H1 (cell line): ENCODE measurements at regions not wholly inside any gene's neighbourhood (a gene's known extent, or its start where the extent isn't known, plus 50 kb on each side); places are given as distances from the start of the nearest gene placed in this dataset.

Source experiments
- CTCF ChIA-PET: fragments of 300-600 bp; sonication (Branson Sonifier 250); formaldehyde crosslinking; loops from one replicate; lab custom pipeline; 2021; ENCODE audit not compliant: partially characterized antibody; lab: Charles Lee
- POLR2A ChIA-PET: fragments of 300-600 bp; sonication (Branson Sonifier 250); formaldehyde crosslinking; loops from one replicate; lab custom pipeline; 2021; ENCODE audit warnings: inconsistent platforms; ENCODE audit not compliant: partially characterized antibody; lab: Charles Lee
- DNase-seq, 2 experiments: peaks; one replicate each; pipeline versions ENCODE4 v3.0.0 to v3.0.0-alpha.2; 2010 to 2022; ENCODE audit warnings: low spot score in 2 of 2, low read depth in 1 of 2, mixed read lengths in 1 of 2
- FAIRE-seq: peaks from 2 replicates; lab custom pipeline; 2011; peaks lifted over from hg19 to GRCh38; lab: Jason Lieb, UNC
- H2AFZ ChIP-seq: 2 replicates; pipeline ENCODE4 v1.8.1; 2012; ENCODE audit warnings: low read length, inconsistent platforms
- H2AK5ac ChIP-seq: 2 replicates; pipeline ENCODE4 v1.6.1; 2013; ENCODE audit warnings: low read depth, low read length
- H2BK120ac ChIP-seq: replicated peaks from 2 replicates; pipeline ENCODE3; 2013; ENCODE audit warnings: low read depth, low read length, inconsistent platforms
- H2BK12ac ChIP-seq: 2 replicates; pipeline ENCODE4 v1.6.1; 2013; ENCODE audit warnings: low read depth, low read length
- H2BK15ac ChIP-seq: 2 replicates; pipeline ENCODE4 v1.6.1; 2013; ENCODE audit warnings: low read length
- H2BK20ac ChIP-seq: 2 replicates; pipeline ENCODE4 v1.6.1; 2013; ENCODE audit warnings: low read length
- H2BK5ac ChIP-seq: 2 replicates; pipeline ENCODE4 v1.6.1; 2013; ENCODE audit warnings: low read depth, low read length
- H3K14ac ChIP-seq: 2 replicates; pipeline ENCODE4 v1.6.1; 2013; ENCODE audit warnings: inconsistent platforms; ENCODE audit not compliant: insufficient read length
- H3K18ac ChIP-seq: 2 replicates; pipeline ENCODE4 v1.6.1; 2013; ENCODE audit warnings: low read length; ENCODE audit errors: extremely low read depth
- H3K23ac ChIP-seq: 2 replicates; pipeline ENCODE4 v1.6.1; 2013; ENCODE audit warnings: inconsistent platforms; ENCODE audit not compliant: insufficient read length
- H3K23me2 ChIP-seq: 2 replicates; pipeline ENCODE4 v1.6.1; 2013; ENCODE audit warnings: low read depth, low read length
- H3K27ac ChIP-seq: 2 replicates; pipeline ENCODE4 v1.6.1; 2011; ENCODE audit warnings: low read depth, low read length, inconsistent platforms
- H3K27me3 ChIP-seq, 4 experiments: replicated peaks in 1 of 4; 1 replicate in 1 of 4; 2 replicates in 3 of 4; pipeline versions ENCODE4 v1.6.1 to v1.8.1; 2011 to 2013; ENCODE audit warnings: low read length in 3 of 4, mild to moderate bottlenecking in 3 of 4, inconsistent platforms in 2 of 4, mixed read lengths in 2 of 4, moderate library complexity in 1 of 4; ENCODE audit not compliant: control insufficient read depth in 3 of 4, insufficient read depth in 3 of 4; ENCODE audit errors: extremely low read depth in 1 of 4
- H3K36me3 ChIP-seq, 4 experiments: 2 replicates each; pipeline versions ENCODE4 v1.6.1 to v1.8.1; 2011 to 2013; ENCODE audit warnings: mild to moderate bottlenecking in 4 of 4, low read length in 3 of 4, moderate library complexity in 2 of 4, control low read depth in 1 of 4, inconsistent platforms in 1 of 4; ENCODE audit not compliant: insufficient read depth in 4 of 4, control insufficient read depth in 2 of 4
- H3K4ac ChIP-seq: replicated peaks from 2 replicates; pipeline ENCODE3; 2013; ENCODE audit warnings: low read length, low read depth, mixed read lengths, inconsistent platforms; ENCODE audit not compliant: insufficient read length
- H3K4me1 ChIP-seq, 4 experiments: replicated peaks in 1 of 4; 1 replicate in 1 of 4; 2 replicates in 3 of 4; pipeline versions ENCODE4 v1.6.1 to v1.8.1; 2011 to 2013; ENCODE audit warnings: low read length in 3 of 4, inconsistent platforms in 2 of 4, mixed read lengths in 1 of 4; ENCODE audit not compliant: insufficient read depth in 4 of 4, control insufficient read depth in 3 of 4
- H3K4me2 ChIP-seq, 2 experiments: 2 replicates each; pipeline versions ENCODE4 v1.6.1 to v1.8.1; 2011 to 2013; ENCODE audit warnings: low read depth in 2 of 2, low read length in 2 of 2, control low read depth in 1 of 2, inconsistent platforms in 1 of 2, mild to moderate bottlenecking in 1 of 2; ENCODE audit not compliant: insufficient read depth in 1 of 2
- H3K4me3 ChIP-seq, 4 experiments: fragments of 200-600, 300-600 bp in 1 of 4; sonication (generic), shearing (Covaris generic), sonication (Bioruptor Twin) in 1 of 4; 2 replicates each; pipeline versions ENCODE4 v1.5.1 to v1.8.1; 2011 to 2016; ENCODE audit warnings: low read length in 4 of 4, low read depth in 3 of 4, control low read depth in 2 of 4, inconsistent platforms in 2 of 4, mild to moderate bottlenecking in 2 of 4, mixed read lengths in 1 of 4, moderate library complexity in 1 of 4; ENCODE audit not compliant: insufficient read depth in 2 of 4; ENCODE audit errors: extremely low read depth in 1 of 4
- H3K56ac ChIP-seq: replicated peaks from 2 replicates; pipeline ENCODE3; 2013; ENCODE audit warnings: low read depth, mild to moderate bottlenecking, mixed read lengths, low read length, inconsistent platforms; ENCODE audit not compliant: insufficient read length
- H3K79me1 ChIP-seq: 2 replicates; pipeline ENCODE4 v1.6.1; 2013; ENCODE audit warnings: low read depth, low read length, control low read depth
- H3K79me2 ChIP-seq, 2 experiments: 2 replicates each; pipeline versions ENCODE4 v1.6.1 to v1.8.1; 2012 to 2013; ENCODE audit warnings: low read length in 2 of 2, mild to moderate bottlenecking in 2 of 2, inconsistent platforms in 1 of 2; ENCODE audit not compliant: insufficient read depth in 2 of 2, control insufficient read depth in 1 of 2
- H3K9ac ChIP-seq, 4 experiments: replicated peaks in 1 of 4; 1 replicate in 1 of 4; 2 replicates in 3 of 4; pipeline versions ENCODE4 v1.6.1 to v1.8.1; 2011 to 2013; ENCODE audit warnings: low read depth in 3 of 4, low read length in 3 of 4, control low read depth in 2 of 4, mild to moderate bottlenecking in 2 of 4, moderate library complexity in 2 of 4, inconsistent platforms in 1 of 4; ENCODE audit errors: extremely low read depth in 1 of 4
- H3K9me3 ChIP-seq, 2 experiments: 2 replicates each; pipeline versions ENCODE4 v1.6.1 to v1.8.1; 2012 to 2013; ENCODE audit warnings: mild to moderate bottlenecking in 2 of 2, moderate library complexity in 2 of 2, control low read depth in 1 of 2, inconsistent platforms in 1 of 2, low read depth in 1 of 2, low read length in 1 of 2, mixed read lengths in 1 of 2; ENCODE audit not compliant: insufficient read depth in 2 of 2
- H4K20me1 ChIP-seq, 2 experiments: replicated peaks in 1 of 2; 2 replicates each; pipeline versions ENCODE3 to v1.8.1; 2011 to 2013; ENCODE audit warnings: inconsistent platforms in 2 of 2, low read length in 2 of 2, mild to moderate bottlenecking in 1 of 2; ENCODE audit not compliant: insufficient read depth in 2 of 2, control insufficient read depth in 1 of 2
- H4K5ac ChIP-seq: 2 replicates; pipeline ENCODE4 v1.6.1; 2013; ENCODE audit warnings: low read length, low read depth, mixed read lengths, inconsistent platforms; ENCODE audit not compliant: insufficient read length
- H4K8ac ChIP-seq: 2 replicates; pipeline ENCODE4 v1.8.0; 2013; ENCODE audit warnings: mild to moderate bottlenecking, moderate library complexity, low read length, inconsistent platforms; ENCODE audit not compliant: insufficient read depth; ENCODE audit errors: extremely low read depth
- H4K91ac ChIP-seq: replicated peaks from 2 replicates; pipeline ENCODE3; 2013; ENCODE audit warnings: low read length, mixed read lengths, inconsistent platforms; ENCODE audit not compliant: insufficient read length
- EZH2 ChIP-seq: fragments of 200-600 bp; sonication (generic); IDR thresholded peaks from 2 replicates; pipeline ENCODE4 v1.7.1; 2012; ENCODE audit warnings: low read depth, mild to moderate bottlenecking, moderate library complexity, low read length, inconsistent platforms; ENCODE audit not compliant: severe bottlenecking
- RAD21 ChIP-seq, 2 experiments: IDR thresholded peaks in 1 of 2; conservative IDR thresholded peaks in 1 of 2; 2 replicates each; pipeline ENCODE4 v1.6.1; 2011; ENCODE audit warnings: low read depth in 2 of 2, low read length in 2 of 2, improper control_type of control experiment in 1 of 2, inconsistent platforms in 1 of 2, mild to moderate bottlenecking in 1 of 2, moderate library complexity in 1 of 2
- WGBS, 2 experiments: shearing (Covaris generic) in 1 of 2; methylation state at CpG; one replicate each; pipeline versions ENCODE4 v1.1.6 to v1.1.7; 2013 to 2015; ENCODE audit warnings: low lambda C conversion rate in 2 of 2, mixed read lengths in 2 of 2, inconsistent platforms in 1 of 2, low coverage in 1 of 2, missing lambda C conversion rate in 1 of 2; ENCODE audit not compliant: insufficient replicate concordance in 2 of 2, insufficient coverage in 1 of 2, insufficient read length in 1 of 2; ENCODE audit errors: extremely low coverage in 1 of 2, missing lambda C conversion rate in 1 of 2; 5-methylcytosine and 5-hydroxymethylcytosine counted together
- TF ChIP-seq, protein P1 (sequence below), 3 experiments: IDR thresholded peaks; 1 replicate in 2 of 3; 2 replicates in 1 of 3; pipeline versions ENCODE4 v1.5.1 to v1.6.1; 2011; ENCODE audit warnings: low read length in 3 of 3, mild to moderate bottlenecking in 3 of 3, inconsistent platforms in 2 of 3, low read depth in 1 of 3, moderate library complexity in 1 of 3; ENCODE audit not compliant: insufficient read depth in 1 of 3; ENCODE audit errors: control extremely low read depth in 1 of 3

DNA sequence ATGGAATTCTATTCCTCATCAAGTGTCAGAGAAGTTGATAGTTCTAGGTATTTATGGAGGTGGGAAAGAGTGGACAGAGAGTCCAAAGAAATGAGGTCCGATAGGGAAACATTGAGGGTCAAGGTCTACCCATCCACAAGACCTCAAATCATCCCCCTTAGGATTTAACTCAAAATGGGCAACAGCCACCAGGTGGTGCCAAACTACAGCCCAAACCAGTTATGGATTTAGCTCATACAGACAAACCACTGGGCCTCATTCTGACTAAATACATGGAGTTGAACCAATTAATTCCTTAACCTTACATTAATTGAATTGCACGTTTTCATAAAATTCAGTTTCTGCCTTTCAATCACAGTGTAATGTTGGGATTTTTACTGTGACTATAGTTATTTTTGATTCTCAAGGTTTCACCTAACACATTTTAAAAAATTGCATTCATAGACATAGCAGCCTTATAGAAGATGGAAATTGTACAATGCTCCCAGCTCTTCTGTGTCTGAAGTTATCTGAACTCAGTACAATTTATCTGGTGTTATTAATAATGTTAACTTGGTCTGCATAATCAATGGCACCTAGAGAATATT is 98.2 kb upstream of the HNMT start:
- Histone ChIP-seq H3K79me2 (no peaks in the 10 kb centered on the region), H3K23ac (no peak overlapping the region), H4K20me1 (no peaks in the 10 kb centered on the region), H2BK12ac (no peak overlapping the region), H3K4ac (no peak overlapping the region), H2BK5ac (no peak overlapping the region), H4K5ac (no peak overlapping the region), H3K36me3 (no peaks in the 10 kb centered on the region), H2BK120ac (no peak overlapping the region), H3K18ac (no peak overlapping the region), H2BK20ac (no peak overlapping the region), H3K79me1 (no peaks in the 10 kb centered on the region), H3K9me3 (no peaks in the 10 kb centered on the region), H3K27ac (no peak overlapping the region), H4K91ac (no peak overlapping the region)
- TF ChIP-seq, protein P1, sequence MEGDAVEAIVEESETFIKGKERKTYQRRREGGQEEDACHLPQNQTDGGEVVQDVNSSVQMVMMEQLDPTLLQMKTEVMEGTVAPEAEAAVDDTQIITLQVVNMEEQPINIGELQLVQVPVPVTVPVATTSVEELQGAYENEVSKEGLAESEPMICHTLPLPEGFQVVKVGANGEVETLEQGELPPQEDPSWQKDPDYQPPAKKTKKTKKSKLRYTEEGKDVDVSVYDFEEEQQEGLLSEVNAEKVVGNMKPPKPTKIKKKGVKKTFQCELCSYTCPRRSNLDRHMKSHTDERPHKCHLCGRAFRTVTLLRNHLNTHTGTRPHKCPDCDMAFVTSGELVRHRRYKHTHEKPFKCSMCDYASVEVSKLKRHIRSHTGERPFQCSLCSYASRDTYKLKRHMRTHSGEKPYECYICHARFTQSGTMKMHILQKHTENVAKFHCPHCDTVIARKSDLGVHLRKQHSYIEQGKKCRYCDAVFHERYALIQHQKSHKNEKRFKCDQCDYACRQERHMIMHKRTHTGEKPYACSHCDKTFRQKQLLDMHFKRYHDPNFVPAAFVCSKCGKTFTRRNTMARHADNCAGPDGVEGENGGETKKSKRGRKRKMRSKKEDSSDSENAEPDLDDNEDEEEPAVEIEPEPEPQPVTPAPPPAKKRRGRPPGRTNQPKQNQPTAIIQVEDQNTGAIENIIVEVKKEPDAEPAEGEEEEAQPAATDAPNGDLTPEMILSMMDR (IDR thresholded peaks at IDR 0.05; ENCODE audit: control extremely low read depth in 1 of 3, insufficient read depth in 1 of 3, low read depth in 1 of 3, low read length in 3 of 3): peak; percentile 40 to 79 (median 78)
- TF ChIP-seq EZH2: no peak
- peak; percentile 91 to 93 for TF ChIP-seq RAD21 (IDR thresholded peaks at IDR 0.05 in 1 of 2, conservative IDR thresholded peaks at IDR 0.05 in 1 of 2; ENCODE audit: low read depth in 2 of 2, low read length in 2 of 2)
- TF ChIP-seq, all 59 proteins: peak for 2
- CTCF ChIA-PET: interaction anchor here (0.6 to 3.8 kb wide), 12 partner anchors 9 to 1131 kb away, joined by 3 to 52 read pairs (median 5); no protein-coding TSS in a partner anchor
- no peaks in the 10 kb centered on the region for H3K23me2 ChIP-seq
- peak in 1 of 2 experiments; percentile 76 for DNase-seq
- H3K27me3 ChIP-seq: no peaks in the 10 kb centered on the region
- no peak overlapping the region for H3K9ac ChIP-seq
- no peak overlapping the region for H3K4me2 ChIP-seq
- H2BK15ac ChIP-seq: no peak overlapping the region
- H4K8ac ChIP-seq: no peak overlapping the region
- no peak overlapping the region for H2AK5ac ChIP-seq
- H3K4me3 ChIP-seq: no peak overlapping the region
- no peak overlapping the region for H3K56ac ChIP-seq
- H3K4me1 ChIP-seq: peaks cover 0 to 3% (median 0%) of the 10 kb centered on the region in 4 experiments; a peak in 2 of 7 replicates
- WGBS, 2 experiments: 42% methylated on average over 2 of the region's 2 CpGs; no CpG with 5 or more reads in 1 of the 2 experiments
- FAIRE-seq: peak; percentile 88
- no peak overlapping the region for H3K14ac ChIP-seq
- H2AFZ ChIP-seq: no peak overlapping the region
- POLR2A ChIA-PET: no interaction called here
